ENCODE measurements at regions not wholly inside any gene's neighbourhood (a gene's known extent, or its start where the extent isn't known, plus 50 kb on each side); places are given as distances from the start of the nearest gene placed in this dataset.

GRCh38 chr6:147951726-147952125, 390.9 kb upstream of the SASH1 start:
- H3K23me2 ChIP-seq (ENCODE audit: low read depth, low read length) = no peaks in the 10 kb centered on the region
- no peak overlapping the region for H4K8ac ChIP-seq (ENCODE audit: extremely low read depth, insufficient read depth, low read length)
- no peak overlapping the region for H3K14ac ChIP-seq (ENCODE audit: insufficient read length)
- H2BK5ac ChIP-seq (ENCODE audit: low read depth, low read length) = no peak overlapping the region
- no peak overlapping the region for H4K91ac ChIP-seq (replicated peaks; ENCODE audit: insufficient read length, low read length)
- no peak overlapping the region for H2BK120ac ChIP-seq (replicated peaks; ENCODE audit: low read depth, low read length)
- H3K4me3 ChIP-seq (ENCODE audit: extremely low read depth in 1 of 4, insufficient read depth in 2 of 4, low read depth in 3 of 4, low read length in 4 of 4) = no peak overlapping the region
- no peaks in the 10 kb centered on the region for H3K9me3 ChIP-seq (ENCODE audit: insufficient read depth in 2 of 2, low read depth in 1 of 2, low read length in 1 of 2)
- peaks cover 0 to 1% of the 10 kb centered on the region in 2 experiments for H4K20me1 ChIP-seq (replicated peaks in 1 of 2; ENCODE audit: control insufficient read depth in 1 of 2, insufficient read depth in 2 of 2, low read length in 2 of 2)
- H2AFZ ChIP-seq (ENCODE audit: low read length) = no peak overlapping the region
- CTCF ChIA-PET (ENCODE audit: partially characterized antibody) = no interaction called here
- no peaks in the 10 kb centered on the region for H3K36me3 ChIP-seq (ENCODE audit: control insufficient read depth in 2 of 4, insufficient read depth in 4 of 4, low read length in 3 of 4)
- H3K4me1 ChIP-seq (replicated peaks in 1 of 4; ENCODE audit: control insufficient read depth in 3 of 4, insufficient read depth in 4 of 4, low read length in 3 of 4) = no peaks in the 10 kb centered on the region
- no peak overlapping the region for H3K4ac ChIP-seq (replicated peaks; ENCODE audit: insufficient read length, low read depth, low read length)
- H3K23ac ChIP-seq (ENCODE audit: insufficient read length) = no peak overlapping the region
- no peak for FAIRE-seq
- POLR2A ChIA-PET (ENCODE audit: partially characterized antibody) = no interaction called here
- H2BK15ac ChIP-seq (ENCODE audit: low read length) = no peak overlapping the region
- no peaks in the 10 kb centered on the region for H3K79me2 ChIP-seq (ENCODE audit: control insufficient read depth in 1 of 2, insufficient read depth in 2 of 2, low read length in 2 of 2)
- 93% methylated on average over 7 of the region's 7 CpGs; no CpG with 5 or more reads in 1 of the 2 experiments for WGBS, 2 experiments (ENCODE audit: extremely low coverage in 1 of 2, insufficient coverage in 1 of 2, insufficient read length in 1 of 2, insufficient replicate concordance in 2 of 2, low coverage in 1 of 2, low lambda C conversion rate in 2 of 2, missing lambda C conversion rate in 1 of 2)
- no peak overlapping the region for H2BK20ac ChIP-seq (ENCODE audit: low read length)
- H3K18ac ChIP-seq (ENCODE audit: extremely low read depth, low read length) = no peak overlapping the region
- no peak overlapping the region for H3K56ac ChIP-seq (replicated peaks; ENCODE audit: insufficient read length, low read depth, low read length)
- no peak for DNase-seq (ENCODE audit: low read depth in 1 of 2, low spot score in 2 of 2)
- no peak overlapping the region for H3K9ac ChIP-seq (replicated peaks in 1 of 4; ENCODE audit: extremely low read depth in 1 of 4, low read depth in 3 of 4, low read length in 3 of 4)
- H4K5ac ChIP-seq (ENCODE audit: insufficient read length, low read depth, low read length) = no peak overlapping the region
- H3K4me2 ChIP-seq (ENCODE audit: insufficient read depth in 1 of 2, low read depth in 2 of 2, low read length in 2 of 2) = no peak overlapping the region
- no peak overlapping the region for H2AK5ac ChIP-seq (ENCODE audit: low read depth, low read length)
- H2BK12ac ChIP-seq (ENCODE audit: low read depth, low read length) = no peak overlapping the region
- H3K27ac ChIP-seq (ENCODE audit: low read depth, low read length) = no peak overlapping the region
- no peaks in the 10 kb centered on the region for H3K27me3 ChIP-seq (replicated peaks in 1 of 4; ENCODE audit: control insufficient read depth in 3 of 4, extremely low read depth in 1 of 4, insufficient read depth in 3 of 4, low read length in 3 of 4)
- no peaks in the 10 kb centered on the region for H3K79me1 ChIP-seq (ENCODE audit: low read depth, low read length)
- TF ChIP-seq CHD2 (IDR thresholded peaks at IDR 0.05; ENCODE audit: low read length) = no peak
- TF ChIP-seq ATF3 (IDR thresholded peaks at IDR 0.05; ENCODE audit: insufficient read depth, low read depth, low read length) = no peak
- no peak for TF ChIP-seq TCF12 (IDR thresholded peaks at IDR 0.05; ENCODE audit: low read depth, low read length)
- no peak for TF ChIP-seq MAX (IDR thresholded peaks at IDR 0.05)
- TF ChIP-seq RNF2 (IDR thresholded peaks at IDR 0.05; ENCODE audit: borderline replicate concordance, low read depth, low read length, missing control alignments, poor library complexity, severe bottlenecking) = no peak
- no peak for TF ChIP-seq TAF1 (IDR thresholded peaks at IDR 0.05; ENCODE audit: low read depth, low read length)
- no peak for TF ChIP-seq YY1 (IDR thresholded peaks at IDR 0.05; ENCODE audit: low read depth, low read length)
- no peak for TF ChIP-seq CTBP2 (IDR thresholded peaks at IDR 0.05; ENCODE audit: borderline replicate concordance, insufficient read depth, insufficient read length, low read length)

Measured in H1 (cell line).